ENCODE measurements at regions not wholly inside any gene's neighbourhood (a gene's known extent, or its start where the extent isn't known, plus 50 kb on each side); places are given as distances from the start of the nearest gene placed in this dataset.

GRCh38 chr6:150651808-150652470 is 52.3 kb downstream of the PLEKHG1 start:
- no peaks in the 10 kb centered on the region for H3F3A ChIP-seq (ENCODE audit: insufficient read depth, low read length)
- H3K79me2 ChIP-seq (ENCODE audit: insufficient read depth, low read length), result peaks cover 64% of the 10 kb centered on the region
- TF ChIP-seq EZH2 (IDR thresholded peaks at IDR 0.05; ENCODE audit: borderline replicate concordance, low read length) (no peak), CTCF (IDR thresholded peaks at IDR 0.05; ENCODE audit: low read length) (no peak)
- H3K4me2 ChIP-seq (ENCODE audit: low read length), result no peak overlapping the region
- H3K9me3 ChIP-seq (ENCODE audit: low read length), result no peaks in the 10 kb centered on the region
- no peak overlapping the region for H3K27ac ChIP-seq (ENCODE audit: low read depth, low read length, poor library complexity, severe bottlenecking)
- peaks cover 23% of the 10 kb centered on the region for H3K4me1 ChIP-seq (ENCODE audit: insufficient read depth, low read length, severe bottlenecking)
- H3K9me2 ChIP-seq (ENCODE audit: low read depth, low read length), result no peaks in the 10 kb centered on the region
- no peaks in the 10 kb centered on the region for H3K27me3 ChIP-seq (ENCODE audit: insufficient read depth, low read length)
- H4K20me1 ChIP-seq (ENCODE audit: insufficient read depth, low read length), result peaks cover 3% of the 10 kb centered on the region; the same call in 1 of the 2 replicates
- peaks cover 77% of the 10 kb centered on the region for H3K36me3 ChIP-seq (ENCODE audit: insufficient read depth, low read length)
- no peak overlapping the region for H3K4me3 ChIP-seq (ENCODE audit: low read depth, low read length, poor library complexity, severe bottlenecking)
- no peak overlapping the region for H2AFZ ChIP-seq (ENCODE audit: low read length)
- no peak overlapping the region for H3K9ac ChIP-seq (ENCODE audit: low read length)

- no peaks in the 10 kb centered on the region for H3K27me3 ChIP-seq (ENCODE audit: insufficient read depth, low read length)
- TF ChIP-seq EZH2 (IDR thresholded peaks at IDR 0.05; ENCODE audit: borderline replicate concordance, low read length), result no peak
- TF ChIP-seq CTCF (IDR thresholded peaks at IDR 0.05; ENCODE audit: low read length), result no peak
- no peak overlapping the region for H2AFZ ChIP-seq (ENCODE audit: low read length)
- no peak overlapping the region for H3K9ac ChIP-seq (ENCODE audit: low read length)
- H3K4me2 ChIP-seq (ENCODE audit: low read length), result no peak overlapping the region
- H4K20me1 ChIP-seq (ENCODE audit: insufficient read depth, low read length), result peaks cover 3% of the 10 kb centered on the region; the same call in 1 of the 2 replicates
- H3K27ac ChIP-seq (ENCODE audit: low read depth, low read length, poor library complexity, severe bottlenecking), result no peak overlapping the region
- H3K9me2 ChIP-seq (ENCODE audit: low read depth, low read length), result no peaks in the 10 kb centered on the region
- H3K4me3 ChIP-seq (ENCODE audit: low read depth, low read length, poor library complexity, severe bottlenecking), result no peak overlapping the region
- H3K79me2 ChIP-seq (ENCODE audit: insufficient read depth, low read length), result peaks cover 61% of the 10 kb centered on the region
- H3K4me1 ChIP-seq (ENCODE audit: insufficient read depth, low read length, severe bottlenecking), result peaks cover 21% of the 10 kb centered on the region
- H3K36me3 ChIP-seq (ENCODE audit: insufficient read depth, low read length), result peaks cover 84% of the 10 kb centered on the region
- no peaks in the 10 kb centered on the region for H3K9me3 ChIP-seq (ENCODE audit: low read length)
- H3F3A ChIP-seq (ENCODE audit: insufficient read depth, low read length), result no peaks in the 10 kb centered on the region
Measured at GRCh38 chr6:150652848-150653613, 53.3 kb downstream of the PLEKHG1 start.

- no peaks in the 10 kb centered on the region for H3K27me3 ChIP-seq (ENCODE audit: insufficient read depth, low read length)
- H4K20me1 ChIP-seq (ENCODE audit: insufficient read depth, low read length), result no peaks in the 10 kb centered on the region; the same call in 1 of the 2 replicates
- no peaks in the 10 kb centered on the region for H3K9me2 ChIP-seq (ENCODE audit: low read depth, low read length)
- H3F3A ChIP-seq (ENCODE audit: insufficient read depth, low read length), result no peaks in the 10 kb centered on the region
- no peak overlapping the region for H3K9ac ChIP-seq (ENCODE audit: low read length)
- H3K4me1 ChIP-seq (ENCODE audit: insufficient read depth, low read length, severe bottlenecking), result peaks cover 32% of the 10 kb centered on the region
- no peak overlapping the region for H3K4me3 ChIP-seq (ENCODE audit: low read depth, low read length, poor library complexity, severe bottlenecking)
- no peak overlapping the region for H3K4me2 ChIP-seq (ENCODE audit: low read length)
- TF ChIP-seq CTCF (IDR thresholded peaks at IDR 0.05; ENCODE audit: low read length) (no peak), EZH2 (IDR thresholded peaks at IDR 0.05; ENCODE audit: borderline replicate concordance, low read length) (no peak)
- peaks cover 62% of the 10 kb centered on the region for H3K79me2 ChIP-seq (ENCODE audit: insufficient read depth, low read length)
- H3K36me3 ChIP-seq (ENCODE audit: insufficient read depth, low read length), result peaks cover 91% of the 10 kb centered on the region
- no peaks in the 10 kb centered on the region for H3K9me3 ChIP-seq (ENCODE audit: low read length)
- H3K27ac ChIP-seq (ENCODE audit: low read depth, low read length, poor library complexity, severe bottlenecking), result no peak overlapping the region
- H2AFZ ChIP-seq (ENCODE audit: low read length), result no peak overlapping the region
Measured at GRCh38 chr6:150654608-150655007, 54.9 kb downstream of the PLEKHG1 start.
